ENCODE measurements at regions not wholly inside any gene's neighbourhood (a gene's known extent, or its start where the extent isn't known, plus 50 kb on each side); places are given as distances from the start of the nearest gene placed in this dataset.

DNA sequence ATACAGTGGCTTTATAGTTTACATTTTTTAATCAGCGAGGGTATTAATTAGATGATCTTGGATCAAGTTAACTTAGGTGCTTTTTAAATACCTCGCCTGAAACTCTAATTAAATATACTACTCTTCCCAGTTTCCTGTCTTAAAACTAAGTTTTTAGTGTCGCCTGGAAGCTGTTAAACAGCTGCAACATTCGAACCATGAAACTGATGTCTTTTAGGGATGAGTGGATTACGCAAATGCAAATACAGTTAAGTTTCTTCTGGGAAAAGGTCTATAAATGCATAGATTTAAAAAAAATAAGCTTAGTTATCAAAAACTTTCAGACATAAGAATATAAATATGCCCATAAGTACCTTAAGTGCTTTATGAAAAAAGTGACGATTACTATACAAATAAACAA, 228.3 kb downstream of the PTPRC start:
- H3K4me1 ChIP-seq (ENCODE audit: insufficient read depth, low read length): no peaks in the 10 kb centered on the region
- H3K27me3 Mint-ChIP-seq: no peaks in the 10 kb centered on the region
- H3K4me3 ChIP-seq (ENCODE audit: low read length): no peak overlapping the region
- no peaks in the 10 kb centered on the region for H3K36me3 Mint-ChIP-seq
- ChIA-PET CTCF (no interaction called here), POLR2A (no interaction called here)
- no peak overlapping the region for H3K27ac ChIP-seq (ENCODE audit: low read depth, low read length)
- DNase-seq: no peak
- no peaks in the 10 kb centered on the region for H3K9me3 ChIP-seq (ENCODE audit: low read length)
- H3K4me1 Mint-ChIP-seq: no peaks in the 10 kb centered on the region
- no peaks in the 10 kb centered on the region for H3K27me3 ChIP-seq (ENCODE audit: insufficient read depth, low read length, poor library complexity, severe bottlenecking)
- no peak overlapping the region for H3K4me3 Mint-ChIP-seq
- peaks cover 0 to 3% (median 0%) of the 10 kb centered on the region in 5 donors for H3K9me3 Mint-ChIP-seq
- no peak overlapping the region for H3K27ac Mint-ChIP-seq
- no peaks in the 10 kb centered on the region for H3K36me3 ChIP-seq (ENCODE audit: insufficient read depth, low read length)

DNA sequence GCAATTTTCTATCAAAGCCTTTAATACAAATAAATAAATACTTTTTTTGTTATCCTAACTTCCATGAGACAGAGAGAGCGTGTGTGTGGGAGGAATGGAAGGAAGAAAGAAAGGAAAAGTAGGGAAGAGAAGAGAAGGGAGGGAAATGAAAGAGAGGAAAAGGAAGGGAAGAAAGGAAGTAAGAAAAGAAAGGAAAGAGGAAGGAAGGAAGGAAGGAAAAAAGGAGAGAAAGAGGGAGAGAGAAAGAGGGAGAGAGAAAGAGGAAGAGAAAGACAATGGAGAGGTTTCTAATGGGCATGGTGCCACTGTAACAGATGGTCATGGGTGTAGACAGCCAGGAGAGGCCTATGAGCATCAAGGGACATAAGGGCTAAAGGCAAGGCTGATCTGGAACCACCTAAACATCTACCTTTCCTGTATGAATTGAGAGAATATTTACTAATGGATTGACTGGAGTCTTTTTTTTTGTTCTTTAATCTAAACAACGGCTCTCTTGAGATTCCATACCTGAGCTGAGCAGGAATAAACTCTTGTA, 234.9 kb downstream of the PTPRC start:
- Mint-ChIP-seq H3K36me3 (peaks cover 1 to 8% (median 5%) of the 10 kb centered on the region in 3 donors), H3K27ac (no peak overlapping the region), H3K4me3 (no peak overlapping the region), H3K4me1 (no peaks in the 10 kb centered on the region), H3K27me3 (no peaks in the 10 kb centered on the region), H3K9me3 (peaks cover 0 to 3% (median 0%) of the 10 kb centered on the region in 5 donors)
- DNase-seq: no peak
- no peak overlapping the region for H3K27ac ChIP-seq (ENCODE audit: low read depth, low read length)
- no peaks in the 10 kb centered on the region for H3K9me3 ChIP-seq (ENCODE audit: low read length)
- H3K4me1 ChIP-seq (ENCODE audit: insufficient read depth, low read length): no peaks in the 10 kb centered on the region
- ChIA-PET POLR2A (no interaction called here), CTCF (no interaction called here)
- no peak overlapping the region for H3K4me3 ChIP-seq (ENCODE audit: low read length)
- H3K27me3 ChIP-seq (ENCODE audit: insufficient read depth, low read length, poor library complexity, severe bottlenecking): no peaks in the 10 kb centered on the region
- no peaks in the 10 kb centered on the region for H3K36me3 ChIP-seq (ENCODE audit: insufficient read depth, low read length)

DNA sequence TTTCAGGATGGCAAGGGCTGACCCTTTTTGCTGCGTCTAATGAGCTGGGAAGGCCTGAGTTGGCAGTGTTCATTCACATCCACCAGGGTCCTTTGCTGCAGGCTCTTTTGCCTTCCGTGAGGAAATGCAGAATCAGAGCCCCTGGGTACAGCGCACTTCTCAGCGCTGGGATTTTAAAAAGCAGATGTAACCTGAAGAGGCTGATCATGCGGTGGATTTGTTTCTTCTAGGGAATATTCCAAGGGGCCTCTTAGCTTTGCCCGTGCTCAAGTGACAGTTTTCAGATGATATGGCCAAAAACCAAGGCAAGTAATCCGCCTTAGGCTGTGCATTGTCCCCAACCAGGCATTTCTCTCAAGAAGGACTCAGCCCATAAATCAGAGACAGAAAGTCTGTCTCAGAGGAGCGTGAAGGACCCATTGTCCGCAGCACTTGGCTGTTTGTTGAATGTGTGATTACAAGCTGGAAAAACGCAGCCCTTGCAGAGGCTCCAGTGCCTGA, 237.6 kb downstream of the PTPRC start:
- ChIA-PET POLR2A (no interaction called here), CTCF (interaction anchor here (0.5 kb wide), 1 partner anchor 1166 kb away, joined by 3 read pairs; no protein-coding TSS in a partner anchor)
- H3K4me3 Mint-ChIP-seq: no peak overlapping the region
- H3K27me3 Mint-ChIP-seq: peaks cover 0 to 1% of the 10 kb centered on the region in 2 donors
- peaks cover 0 to 3% (median 0%) of the 10 kb centered on the region in 5 donors for H3K9me3 Mint-ChIP-seq
- DNase-seq: no peak
- no peak overlapping the region for H3K27ac ChIP-seq (ENCODE audit: low read depth, low read length)
- H3K4me3 ChIP-seq (ENCODE audit: low read length): no peak overlapping the region
- H3K4me1 Mint-ChIP-seq: no peaks in the 10 kb centered on the region
- no peaks in the 10 kb centered on the region for H3K36me3 ChIP-seq (ENCODE audit: insufficient read depth, low read length)
- no peaks in the 10 kb centered on the region for H3K9me3 ChIP-seq (ENCODE audit: low read length)
- H3K4me1 ChIP-seq (ENCODE audit: insufficient read depth, low read length): no peaks in the 10 kb centered on the region
- H3K27ac Mint-ChIP-seq: no peak overlapping the region
- peaks cover 1 to 10% (median 5%) of the 10 kb centered on the region in 3 donors for H3K36me3 Mint-ChIP-seq
- H3K27me3 ChIP-seq (ENCODE audit: insufficient read depth, low read length, poor library complexity, severe bottlenecking): no peaks in the 10 kb centered on the region

DNA sequence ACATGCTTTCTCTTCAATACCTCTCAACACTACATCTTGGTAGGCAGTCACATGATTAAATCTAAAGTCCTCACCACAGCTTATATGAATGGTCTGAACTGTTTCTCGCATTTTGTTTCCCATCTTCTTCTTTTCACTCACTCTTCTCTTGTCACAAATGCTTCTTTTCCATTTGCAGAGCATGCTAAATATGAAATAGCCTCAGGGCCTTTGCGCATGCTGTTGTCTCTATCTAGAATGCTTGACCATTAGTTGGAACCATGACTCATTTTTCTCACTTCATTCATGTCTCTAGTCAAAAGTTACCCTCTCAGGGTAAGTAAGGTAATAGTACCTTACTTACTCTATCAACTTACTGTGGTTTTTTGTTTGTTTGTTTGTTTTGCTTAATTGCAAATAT, 239.7 kb downstream of the PTPRC start:
- H3K36me3 Mint-ChIP-seq: peaks cover 0 to 10% (median 5%) of the 10 kb centered on the region in 3 donors
- H3K9me3 Mint-ChIP-seq: peaks cover 0 to 3% (median 0%) of the 10 kb centered on the region in 5 donors
- no peak overlapping the region for H3K4me3 Mint-ChIP-seq
- ChIA-PET POLR2A (no interaction called here), CTCF (no interaction called here)
- H3K36me3 ChIP-seq (ENCODE audit: insufficient read depth, low read length): no peaks in the 10 kb centered on the region
- H3K9me3 ChIP-seq (ENCODE audit: low read length): no peaks in the 10 kb centered on the region
- H3K4me1 Mint-ChIP-seq: no peaks in the 10 kb centered on the region
- no peaks in the 10 kb centered on the region for H3K4me1 ChIP-seq (ENCODE audit: insufficient read depth, low read length)
- H3K4me3 ChIP-seq (ENCODE audit: low read length): no peak overlapping the region
- no peak for DNase-seq
- peaks cover 0 to 1% of the 10 kb centered on the region in 2 donors for H3K27me3 Mint-ChIP-seq
- H3K27me3 ChIP-seq (ENCODE audit: insufficient read depth, low read length, poor library complexity, severe bottlenecking): no peaks in the 10 kb centered on the region
- no peak overlapping the region for H3K27ac ChIP-seq (ENCODE audit: low read depth, low read length)
- no peak overlapping the region for H3K27ac Mint-ChIP-seq

DNA sequence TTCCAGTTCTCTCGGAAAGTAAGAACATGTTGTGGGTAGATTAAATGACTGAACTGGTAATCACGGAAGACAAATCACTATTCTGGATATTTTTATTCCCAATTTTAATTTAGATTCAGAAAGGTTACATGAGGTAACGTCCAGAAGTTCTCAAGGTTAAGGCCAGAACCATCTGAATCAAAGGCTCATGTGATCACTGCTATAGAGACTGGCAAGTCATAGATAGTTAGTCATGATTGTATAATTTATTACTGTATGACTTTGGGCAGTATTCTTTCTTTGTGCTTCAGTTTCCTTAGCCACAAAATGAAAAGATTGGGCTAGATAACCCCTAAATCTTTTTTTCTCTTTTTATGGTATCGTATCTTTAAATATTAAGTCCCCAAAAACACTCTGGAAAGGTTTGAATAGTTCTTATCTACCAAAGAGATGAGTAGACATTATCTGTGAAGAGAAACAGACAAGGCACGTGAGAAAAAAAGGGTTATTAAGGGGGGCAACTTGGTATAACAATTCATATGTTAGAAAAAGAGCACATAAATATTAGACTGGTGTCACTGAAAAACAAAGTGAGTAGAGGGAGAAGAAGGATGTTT, 241.0 kb downstream of the PTPRC start:
- Histone ChIP-seq H3K27me3 (ENCODE audit: insufficient read depth, low read length, poor library complexity, severe bottlenecking) (no peaks in the 10 kb centered on the region), H3K27ac (ENCODE audit: low read depth, low read length) (no peak overlapping the region), H3K36me3 (ENCODE audit: insufficient read depth, low read length) (no peaks in the 10 kb centered on the region), H3K9me3 (ENCODE audit: low read length) (no peaks in the 10 kb centered on the region), H3K4me3 (ENCODE audit: low read length) (no peak overlapping the region), H3K4me1 (ENCODE audit: insufficient read depth, low read length) (no peaks in the 10 kb centered on the region)
- H3K36me3 Mint-ChIP-seq: peaks cover 0 to 10% (median 5%) of the 10 kb centered on the region in 3 donors
- H3K27me3 Mint-ChIP-seq: peaks cover 0 to 1% of the 10 kb centered on the region in 2 donors
- no peak overlapping the region for H3K27ac Mint-ChIP-seq
- POLR2A ChIA-PET: no interaction called here
- no peak for DNase-seq
- no peak overlapping the region for H3K4me3 Mint-ChIP-seq
- H3K4me1 Mint-ChIP-seq: no peaks in the 10 kb centered on the region
- H3K9me3 Mint-ChIP-seq: peaks cover 0 to 3% (median 0%) of the 10 kb centered on the region in 5 donors
- CTCF ChIA-PET: interaction anchor here (1.0 kb wide), 1 partner anchor 24 kb away, joined by 4 read pairs; no protein-coding TSS in a partner anchor

DNA sequence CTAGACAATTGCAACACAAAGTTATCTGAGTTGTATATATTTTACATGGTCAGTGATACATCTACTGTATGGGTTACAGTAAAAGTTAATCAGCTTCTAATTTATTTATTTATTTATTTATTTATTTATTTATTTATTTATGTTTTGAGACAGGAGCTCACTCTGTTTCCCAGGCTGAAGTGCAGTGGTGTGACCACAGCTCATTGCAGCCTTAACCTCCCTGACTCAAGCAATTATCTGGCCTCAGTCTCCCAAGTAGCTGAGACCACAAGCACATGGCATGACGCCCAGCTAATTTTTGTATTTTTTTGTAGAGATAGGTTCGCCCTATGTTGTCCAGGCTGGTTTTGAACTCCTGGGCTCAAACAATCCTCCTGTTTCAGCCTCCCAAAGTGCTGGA, 241.6 kb downstream of the PTPRC start:
- CTCF ChIA-PET: interaction anchor here (1.0 kb wide), 1 partner anchor 24 kb away, joined by 4 read pairs; no protein-coding TSS in a partner anchor
- H3K27ac Mint-ChIP-seq: no peak overlapping the region
- no peaks in the 10 kb centered on the region for H3K9me3 ChIP-seq (ENCODE audit: low read length)

DNA sequence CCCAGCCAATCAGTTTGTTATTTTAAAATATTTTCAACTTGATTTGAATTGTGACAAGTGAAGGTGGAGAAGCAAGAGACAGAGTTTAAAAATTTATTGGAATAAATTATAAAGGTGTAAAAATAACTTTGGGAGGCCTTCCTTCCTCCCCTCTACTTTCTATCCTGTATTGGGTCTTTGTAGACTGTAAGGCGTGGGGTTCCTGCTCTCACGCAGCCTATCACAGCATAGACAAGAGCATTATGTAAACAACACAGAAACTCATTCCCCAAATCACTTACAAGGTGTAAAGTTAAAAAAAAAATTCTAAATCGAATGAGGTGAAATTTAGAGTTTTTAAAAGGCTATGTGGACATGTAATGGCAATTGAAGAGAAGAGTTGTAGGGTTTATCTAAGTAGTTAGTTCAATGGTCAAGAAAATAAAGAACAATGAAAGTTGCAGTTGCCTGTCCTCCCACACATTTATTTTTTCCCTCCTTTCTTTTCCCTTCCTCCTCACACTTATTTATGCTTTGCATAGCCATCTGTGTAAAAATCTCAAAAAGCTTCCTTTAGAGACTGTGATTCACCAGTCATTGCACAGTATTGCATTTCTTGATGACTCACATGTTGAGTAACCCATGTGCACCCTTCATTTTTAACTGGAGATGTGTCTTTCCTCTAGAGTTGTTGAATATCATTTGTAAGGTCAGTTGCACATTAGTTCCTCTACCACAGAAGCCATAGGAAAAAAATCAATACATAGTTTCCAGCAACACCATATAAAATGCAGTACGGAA, 242.2 kb downstream of the PTPRC start:
- Histone ChIP-seq H3K27ac (ENCODE audit: low read depth, low read length) (no peak overlapping the region), H3K9me3 (ENCODE audit: low read length) (no peaks in the 10 kb centered on the region), H3K4me1 (ENCODE audit: insufficient read depth, low read length) (no peaks in the 10 kb centered on the region), H3K36me3 (ENCODE audit: insufficient read depth, low read length) (no peaks in the 10 kb centered on the region), H3K4me3 (ENCODE audit: low read length) (no peak overlapping the region), H3K27me3 (ENCODE audit: insufficient read depth, low read length, poor library complexity, severe bottlenecking) (no peaks in the 10 kb centered on the region)
- H3K4me1 Mint-ChIP-seq: peaks cover 0 to 4% (median 0%) of the 10 kb centered on the region in 3 donors
- DNase-seq: no peak
- peaks cover 0 to 9% (median 5%) of the 10 kb centered on the region in 3 donors for H3K36me3 Mint-ChIP-seq
- POLR2A ChIA-PET: no interaction called here
- peaks cover 0 to 3% (median 0%) of the 10 kb centered on the region in 5 donors for H3K9me3 Mint-ChIP-seq
- H3K27me3 Mint-ChIP-seq: peaks cover 0 to 1% of the 10 kb centered on the region in 2 donors
- CTCF ChIA-PET: interaction anchor here (1.0 kb wide), 1 partner anchor 23 kb away, joined by 4 read pairs; no protein-coding TSS in a partner anchor
- no peak overlapping the region for H3K27ac Mint-ChIP-seq
- no peak overlapping the region for H3K4me3 Mint-ChIP-seq

More for the DNA sequence above, 241.6 kb downstream of the PTPRC start:
- H3K27me3 ChIP-seq (ENCODE audit: insufficient read depth, low read length, poor library complexity, severe bottlenecking): no peaks in the 10 kb centered on the region
- H3K4me3 ChIP-seq (ENCODE audit: low read length): no peak overlapping the region
- no peaks in the 10 kb centered on the region for H3K4me1 ChIP-seq (ENCODE audit: insufficient read depth, low read length)
- H3K27ac ChIP-seq (ENCODE audit: low read depth, low read length): no peak overlapping the region
- no peaks in the 10 kb centered on the region for H3K36me3 ChIP-seq (ENCODE audit: insufficient read depth, low read length)
- POLR2A ChIA-PET: no interaction called here
- peaks cover 0 to 9% (median 5%) of the 10 kb centered on the region in 3 donors for H3K36me3 Mint-ChIP-seq
- H3K4me1 Mint-ChIP-seq: peaks cover 0 to 3% (median 0%) of the 10 kb centered on the region in 3 donors
- H3K27me3 Mint-ChIP-seq: peaks cover 0 to 1% of the 10 kb centered on the region in 2 donors
- H3K9me3 Mint-ChIP-seq: peaks cover 0 to 3% (median 0%) of the 10 kb centered on the region in 5 donors
- no peak for DNase-seq
- no peak overlapping the region for H3K4me3 Mint-ChIP-seq

DNA sequence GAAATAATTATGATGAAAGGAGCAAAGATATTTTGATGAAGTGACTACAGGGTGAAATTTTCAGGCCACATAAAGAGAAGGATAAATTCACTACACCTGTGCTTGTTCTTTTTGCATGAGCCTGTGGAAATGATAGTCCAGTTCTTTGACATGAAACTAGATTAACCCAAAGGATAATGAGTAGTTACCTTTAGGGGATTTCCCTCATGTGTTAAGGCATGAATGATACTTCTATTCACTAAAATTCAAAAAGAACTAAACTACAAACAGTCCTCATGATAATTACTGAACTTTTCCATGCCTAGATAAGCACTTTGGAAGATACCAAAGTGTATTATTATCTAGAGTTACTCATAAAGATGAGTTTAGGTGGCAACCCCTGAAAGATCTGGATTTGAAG, 244.3 kb downstream of the PTPRC start:
- peaks cover 0 to 2% (median 0%) of the 10 kb centered on the region in 5 donors for H3K9me3 Mint-ChIP-seq
- peaks cover 0 to 4% (median 0%) of the 10 kb centered on the region in 3 donors for H3K4me1 Mint-ChIP-seq
- no peak overlapping the region for H3K27ac Mint-ChIP-seq
- Histone ChIP-seq H3K4me3 (ENCODE audit: low read length) (no peak overlapping the region), H3K4me1 (ENCODE audit: insufficient read depth, low read length) (no peaks in the 10 kb centered on the region), H3K27ac (ENCODE audit: low read depth, low read length) (no peak overlapping the region), H3K27me3 (ENCODE audit: insufficient read depth, low read length, poor library complexity, severe bottlenecking) (no peaks in the 10 kb centered on the region), H3K36me3 (ENCODE audit: insufficient read depth, low read length) (no peaks in the 10 kb centered on the region), H3K9me3 (ENCODE audit: low read length) (no peaks in the 10 kb centered on the region)
- CTCF ChIA-PET: no interaction called here
- H3K36me3 Mint-ChIP-seq: peaks cover 0 to 5% (median 2%) of the 10 kb centered on the region in 3 donors
- H3K4me3 Mint-ChIP-seq: no peak overlapping the region
- peaks cover 0 to 1% of the 10 kb centered on the region in 2 donors for H3K27me3 Mint-ChIP-seq
- DNase-seq: no peak
- POLR2A ChIA-PET: no interaction called here

All from CD8-positive, alpha-beta memory T cell (primary cell).